ENCODE measurements at regions not wholly inside any gene's neighbourhood (a gene's known extent, or its start where the extent isn't known, plus 50 kb on each side); places are given as distances from the start of the nearest gene placed in this dataset.
A peak's percentile ranks its signal among the peaks of the same experiment; 100 is the strongest.

DNA sequence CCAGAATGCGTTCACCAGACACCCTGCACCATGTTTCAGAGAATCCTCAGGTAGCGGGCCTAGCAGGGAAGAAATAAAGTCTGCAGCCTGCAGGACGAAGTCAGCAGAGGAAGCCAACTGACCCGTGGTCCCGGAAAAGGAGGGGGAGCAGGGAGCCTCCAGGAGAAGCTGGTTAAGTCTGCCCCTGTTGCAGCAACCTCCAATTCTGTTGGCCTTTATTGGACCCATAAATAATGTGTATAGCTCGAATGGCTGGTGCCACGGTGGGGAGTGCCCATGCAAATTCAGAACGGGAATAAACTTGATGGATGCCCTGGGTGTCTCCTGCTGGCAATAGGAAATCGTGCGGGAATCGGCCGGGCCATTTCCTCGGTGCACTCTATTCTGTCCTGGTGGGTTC, 254.1 kb downstream of the AJAP1 start:
- DNase-seq (ENCODE audit: low read depth in 4 of 4, low spot score in 3 of 4), result peak in 1 of 4 donors; percentile 3

DNA sequence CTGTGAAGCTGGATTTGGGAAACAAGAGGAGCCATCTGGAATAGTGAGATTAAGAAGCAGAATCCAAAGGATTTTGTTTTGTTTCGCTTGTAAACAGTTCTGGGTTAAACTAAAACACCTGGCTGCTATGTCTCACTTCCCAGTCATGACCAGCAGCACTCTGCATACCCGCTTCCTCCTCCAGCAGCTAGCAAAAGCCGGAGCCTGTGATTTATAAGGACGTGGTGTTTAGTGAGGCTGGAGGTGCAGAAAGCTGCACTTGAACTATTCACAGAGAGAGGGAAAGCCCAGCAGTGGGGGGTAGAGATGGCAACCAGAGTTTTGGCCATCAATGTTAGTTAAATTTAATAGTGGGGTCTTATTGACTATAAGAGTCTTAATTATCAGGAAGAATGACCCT, 240.2 kb downstream of the AJAP1 start:
- DNase-seq (ENCODE audit: low read depth in 4 of 4, low spot score in 3 of 4), result no peak

DNA sequence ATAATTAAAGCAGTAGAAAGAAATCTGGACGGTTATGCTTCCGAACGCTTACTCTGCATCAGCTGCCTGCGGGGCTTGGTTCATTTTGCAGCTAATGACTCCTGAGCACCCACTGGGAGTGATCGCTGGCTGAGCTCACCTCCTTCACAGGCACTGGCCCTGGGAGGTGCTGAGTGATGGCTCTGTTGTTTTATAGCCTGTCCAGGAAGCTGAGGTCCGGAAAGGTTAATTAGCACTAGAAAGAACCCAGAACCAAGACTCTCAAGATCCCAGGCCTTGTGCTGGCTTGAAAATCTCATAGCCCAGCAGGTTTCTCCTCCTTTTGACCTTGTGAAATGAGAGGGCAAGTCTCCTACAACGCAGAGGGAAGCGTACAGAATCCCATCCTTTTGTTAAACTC, 226.2 kb downstream of the AJAP1 start:
- no peak for DNase-seq (ENCODE audit: low read depth in 4 of 4, low spot score in 3 of 4)

DNA sequence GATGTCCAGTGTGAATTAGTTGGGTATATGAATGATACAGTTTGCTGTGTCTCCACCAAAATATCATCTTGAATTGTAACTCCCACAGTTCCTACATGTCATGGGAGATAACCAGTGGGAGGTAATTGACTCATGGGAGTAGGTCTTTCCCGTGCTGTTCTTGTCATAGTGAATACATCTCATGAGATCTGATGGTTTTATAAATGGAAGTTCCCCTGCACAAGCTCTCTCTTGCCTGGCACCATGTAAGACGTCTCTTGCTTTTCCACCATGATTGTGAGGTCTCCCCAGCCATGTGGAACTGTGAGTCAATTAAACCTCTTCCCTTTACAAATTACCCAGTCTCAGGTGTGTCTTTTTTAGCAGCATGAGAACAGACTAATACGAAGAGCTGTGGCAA, 223.0 kb downstream of the AJAP1 start:
- DNase-seq (ENCODE audit: low read depth in 4 of 4, low spot score in 3 of 4), result no peak

DNA sequence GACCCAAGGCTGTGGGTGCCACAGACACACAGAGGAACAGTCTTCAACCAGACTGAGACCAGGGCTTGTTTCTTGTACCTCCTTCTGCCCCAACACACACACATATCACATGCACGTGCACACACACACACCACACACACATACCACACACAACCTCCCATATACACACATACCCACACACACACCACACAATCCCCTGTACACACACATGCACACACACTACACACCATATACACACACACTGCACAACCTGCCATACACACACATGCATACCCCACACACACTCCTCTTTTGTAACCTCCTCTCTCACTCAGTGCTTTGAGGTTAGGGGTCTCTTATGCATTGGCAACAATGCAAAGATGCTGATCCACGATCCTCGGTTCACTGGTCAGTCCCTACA, 217.0 kb downstream of the AJAP1 start:
- DNase-seq (ENCODE audit: low read depth in 4 of 4, low spot score in 3 of 4), result no peak

DNA sequence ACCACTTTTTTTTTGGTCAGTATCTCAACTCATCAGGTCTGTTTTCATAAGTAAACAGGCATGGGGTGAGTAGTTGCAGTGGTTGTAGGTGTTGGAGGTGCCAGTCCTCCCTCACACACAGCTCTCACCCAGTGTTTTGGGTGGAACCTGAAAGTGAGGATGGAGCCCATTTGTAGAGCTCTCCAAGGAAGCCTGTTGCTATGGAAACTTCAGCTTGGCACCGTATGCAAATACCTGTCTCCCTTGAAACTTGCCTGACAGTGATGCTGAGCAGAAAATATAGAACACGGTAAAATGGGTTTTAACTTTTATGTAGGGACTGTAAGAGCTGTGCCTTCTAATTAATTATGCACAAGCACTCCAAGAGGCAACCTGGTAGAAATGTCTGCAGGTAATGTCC, 214.1 kb downstream of the AJAP1 start:
- no peak for DNase-seq (ENCODE audit: low read depth in 4 of 4, low spot score in 3 of 4)

DNA sequence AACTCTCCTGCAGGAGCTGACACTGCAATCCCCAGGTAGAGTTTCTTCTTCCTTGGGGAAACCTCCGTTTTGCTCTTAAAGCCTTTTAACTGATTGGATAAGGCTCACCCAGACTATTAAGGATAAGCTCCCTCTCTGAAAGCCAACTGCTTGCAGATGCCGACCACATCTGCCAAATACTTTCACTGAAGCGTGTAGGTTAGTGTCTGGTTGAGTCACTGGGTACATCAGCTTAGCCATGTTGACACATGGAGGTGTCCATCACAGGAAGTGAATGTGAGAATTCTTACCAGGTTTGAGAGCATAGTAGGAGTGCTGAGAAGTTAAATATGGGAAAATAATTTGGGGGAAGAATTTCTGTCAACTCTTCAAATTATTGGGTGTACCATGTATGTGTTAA, 202.0 kb downstream of the AJAP1 start:
- DNase-seq (ENCODE audit: low read depth in 4 of 4, low spot score in 3 of 4), result no peak

DNA sequence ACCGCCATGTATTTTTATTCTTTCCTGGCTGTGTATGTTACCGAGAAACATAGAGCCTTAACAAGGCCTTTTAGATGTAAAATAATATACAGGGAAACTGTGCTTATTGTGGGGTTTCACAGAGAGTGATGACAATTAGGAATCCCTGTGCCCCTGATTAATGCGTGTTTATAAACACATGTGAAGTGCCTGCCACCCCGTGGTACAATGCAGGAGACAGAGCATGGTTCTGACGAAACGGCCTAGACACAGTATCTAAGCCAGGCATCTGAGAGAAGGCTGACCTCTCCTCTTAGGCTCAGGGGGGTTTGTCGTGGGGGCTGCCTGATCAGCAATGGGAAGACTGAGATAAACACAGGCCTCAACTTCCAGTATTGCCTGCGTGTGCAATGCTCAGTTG, 200.0 kb downstream of the AJAP1 start:
- DNase-seq (ENCODE audit: low read depth in 4 of 4, low spot score in 3 of 4), result no peak

DNA sequence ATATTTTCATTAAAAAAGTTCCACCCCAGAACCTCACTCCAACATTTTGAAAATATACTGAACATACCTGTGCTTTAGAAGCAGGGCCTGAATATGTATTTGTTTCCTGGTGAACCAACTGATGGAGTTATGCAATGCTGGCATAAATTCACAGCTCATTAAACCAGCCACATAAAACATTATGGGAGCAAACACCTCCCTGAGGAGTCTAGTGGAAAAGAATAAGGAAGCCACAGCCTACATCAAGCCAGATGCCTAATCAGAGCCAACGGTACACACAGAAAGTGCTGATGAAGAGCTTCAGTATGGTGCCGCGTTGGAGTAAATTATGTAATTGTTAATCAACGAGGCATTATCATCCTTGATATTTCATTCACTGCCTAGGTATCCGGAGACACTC, 199.5 kb downstream of the AJAP1 start:
- DNase-seq (ENCODE audit: low read depth in 4 of 4, low spot score in 3 of 4), result no peak

DNA sequence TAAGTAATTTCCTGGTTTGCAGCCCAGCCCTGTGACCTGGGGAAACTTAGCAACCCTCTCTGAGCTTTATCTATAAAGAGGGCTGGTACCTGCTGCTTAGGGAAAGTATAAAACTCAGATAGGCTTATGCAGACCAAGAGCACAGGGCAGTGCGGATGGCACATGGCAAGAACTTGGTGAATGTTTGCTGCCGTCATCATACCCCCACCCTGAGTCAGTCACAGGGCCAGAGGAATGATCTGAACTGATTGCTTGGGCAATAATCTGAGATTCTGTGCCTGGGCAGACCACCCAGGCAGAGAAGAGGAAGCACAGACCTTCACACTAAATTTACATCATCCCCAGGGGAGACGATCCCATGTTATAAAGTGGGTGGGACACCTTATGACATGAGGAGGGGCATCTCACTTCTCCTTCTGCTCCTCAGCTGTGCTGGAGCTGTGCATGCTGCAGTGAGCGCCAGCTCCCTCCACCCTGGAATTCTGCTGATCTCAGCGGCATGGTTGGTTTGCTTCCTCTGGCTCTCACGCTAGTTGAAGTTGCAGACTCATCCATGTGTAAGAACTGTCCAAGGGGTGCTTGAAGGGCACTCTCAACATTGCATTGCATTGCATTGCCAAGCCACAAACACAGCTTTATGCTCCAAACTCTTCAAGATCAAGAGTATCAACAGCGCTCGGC, 197.1 kb downstream of the AJAP1 start:
- no peak for DNase-seq (ENCODE audit: low read depth in 4 of 4, low spot score in 3 of 4)

DNA sequence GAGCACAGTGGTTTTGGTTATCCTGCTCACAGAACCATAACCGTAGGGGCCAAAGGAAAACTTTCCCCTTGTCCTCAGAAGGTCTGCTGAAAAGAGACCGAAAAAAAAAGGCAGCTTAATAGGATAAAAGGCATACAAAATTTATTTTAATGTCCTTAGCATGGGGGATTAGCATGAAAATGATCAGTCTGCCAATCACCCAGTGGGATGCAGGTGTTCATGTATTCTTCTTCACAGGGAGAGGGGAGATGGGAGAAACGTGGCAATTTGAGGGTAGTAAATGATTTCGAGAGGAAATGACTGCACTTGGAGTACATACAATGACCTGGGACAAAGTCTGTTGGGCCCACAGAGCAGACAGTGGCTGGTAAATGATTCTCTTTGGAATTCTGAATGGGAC, 194.0 kb downstream of the AJAP1 start:
- DNase-seq (ENCODE audit: low read depth in 4 of 4, low spot score in 3 of 4), result no peak

DNA sequence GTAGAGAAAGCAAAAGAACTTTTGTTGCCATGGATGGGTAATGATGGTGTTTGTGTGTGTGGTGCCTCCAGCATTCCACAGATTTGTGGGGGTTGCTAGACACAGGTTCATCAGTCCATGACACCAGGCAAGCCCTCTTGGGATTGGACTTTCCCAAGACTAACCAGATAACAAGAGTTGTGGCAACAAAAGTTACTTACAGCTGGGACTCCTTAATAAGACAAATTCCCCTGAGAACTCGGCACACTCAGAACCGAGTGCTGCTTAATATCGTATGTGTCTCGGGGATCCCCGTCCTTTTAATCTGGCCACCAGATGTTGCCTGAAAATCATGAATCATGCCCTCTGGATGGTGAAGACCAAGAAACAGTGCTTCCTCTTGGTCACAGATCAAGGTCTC, 193.3 kb downstream of the AJAP1 start:
- DNase-seq (ENCODE audit: low read depth in 4 of 4, low spot score in 3 of 4), result no peak

Data from left renal pelvis (tissue), 4 donors.